ENCODE measurements at regions not wholly inside any gene's neighbourhood (a gene's known extent, or its start where the extent isn't known, plus 50 kb on each side); places are given as distances from the start of the nearest gene placed in this dataset.

DNA sequence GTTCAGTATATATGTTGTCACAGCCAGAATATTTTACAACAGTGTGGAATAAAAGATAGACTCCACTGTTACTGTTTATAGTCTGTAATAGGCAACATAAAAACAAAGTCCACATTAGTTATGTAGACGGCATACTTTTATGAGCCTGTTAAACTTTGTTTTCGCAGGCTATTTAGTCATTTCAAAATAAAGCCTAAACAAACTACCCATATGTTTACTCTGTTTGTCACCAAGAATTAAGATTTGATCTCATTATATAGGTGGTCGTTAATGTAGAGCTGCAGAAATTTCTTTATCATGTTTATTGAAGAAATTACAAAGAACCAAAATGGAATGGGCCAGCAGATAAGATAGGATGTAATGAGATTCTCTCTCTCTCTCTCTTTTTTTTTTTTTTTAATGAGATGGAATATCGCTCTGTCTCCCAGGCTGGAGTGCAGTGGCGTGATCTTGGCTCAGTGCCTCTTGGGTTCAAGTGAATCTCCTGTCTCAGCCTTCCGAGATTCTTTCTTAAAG lies 943.8 kb upstream of the SOX9 start:
- TF ChIP-seq, protein P1, sequence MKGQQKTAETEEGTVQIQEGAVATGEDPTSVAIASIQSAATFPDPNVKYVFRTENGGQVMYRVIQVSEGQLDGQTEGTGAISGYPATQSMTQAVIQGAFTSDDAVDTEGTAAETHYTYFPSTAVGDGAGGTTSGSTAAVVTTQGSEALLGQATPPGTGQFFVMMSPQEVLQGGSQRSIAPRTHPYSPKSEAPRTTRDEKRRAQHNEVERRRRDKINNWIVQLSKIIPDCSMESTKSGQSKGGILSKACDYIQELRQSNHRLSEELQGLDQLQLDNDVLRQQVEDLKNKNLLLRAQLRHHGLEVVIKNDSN (IDR thresholded peaks at IDR 0.05): no peak
- no peak for TF ChIP-seq ZBTB7A (IDR thresholded peaks at IDR 0.05; ENCODE audit: low read depth)
- TF ChIP-seq TAF1 (IDR thresholded peaks at IDR 0.05; ENCODE audit: low read depth): no peak
- no peak for TF ChIP-seq FOXM1 (IDR thresholded peaks at IDR 0.05; ENCODE audit: borderline replicate concordance, low read depth)
- no peak for TF ChIP-seq YY1 (IDR thresholded peaks at IDR 0.05; ENCODE audit: low read depth)
- TF ChIP-seq CEBPB (IDR thresholded peaks at IDR 0.05): no peak

DNA sequence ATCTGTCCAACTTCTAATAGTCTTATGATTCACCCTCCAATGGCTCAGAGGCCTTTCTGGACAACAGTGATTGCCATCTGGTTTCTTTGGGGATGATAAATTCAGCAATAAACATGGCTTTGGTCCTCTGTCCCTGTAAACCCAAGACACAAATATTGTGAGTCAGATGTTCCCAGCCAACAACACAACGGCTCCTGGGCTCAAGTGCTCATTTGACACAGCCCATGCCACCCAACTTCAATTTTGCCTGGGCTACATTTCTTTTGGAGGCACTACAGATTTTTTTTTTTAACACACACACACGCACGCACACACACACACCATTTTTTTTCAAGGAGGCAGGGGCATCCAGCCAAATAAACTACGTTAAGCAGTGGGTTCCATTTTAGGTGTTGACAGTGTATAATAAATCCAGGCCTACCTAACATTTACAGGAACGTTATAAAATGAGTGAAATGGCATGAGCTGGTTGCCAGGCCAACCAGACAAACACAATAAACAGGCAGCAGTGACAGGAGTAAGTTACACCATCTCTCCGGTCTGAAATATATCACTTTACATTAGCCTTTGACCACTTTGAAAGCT lies 939.9 kb upstream of the SOX9 start:
- TF ChIP-seq EP300 (IDR thresholded peaks at IDR 0.05; ENCODE audit: borderline replicate concordance) (no peak), TEAD4 (IDR thresholded peaks at IDR 0.05) (no peak), TAF1 (IDR thresholded peaks at IDR 0.05; ENCODE audit: low read depth) (no peak), EGR1 (IDR thresholded peaks at IDR 0.05) (no peak), FOXM1 (IDR thresholded peaks at IDR 0.05; ENCODE audit: borderline replicate concordance, low read depth) (no peak), YY1 (IDR thresholded peaks at IDR 0.05; ENCODE audit: low read depth) (no peak), ZBTB7A (IDR thresholded peaks at IDR 0.05; ENCODE audit: low read depth) (no peak), RAD21 (IDR thresholded peaks at IDR 0.05; ENCODE audit: low read depth) (no peak), CREB1 (IDR thresholded peaks at IDR 0.05; ENCODE audit: low read depth) (no peak), CEBPB (IDR thresholded peaks at IDR 0.05) (no peak), TCF12 (IDR thresholded peaks at IDR 0.05; ENCODE audit: low read depth) (no peak), NFIC (IDR thresholded peaks at IDR 0.05) (no peak)
- TF ChIP-seq, protein P1 (IDR thresholded peaks at IDR 0.05): no peak
- TF ChIP-seq, protein P2, sequence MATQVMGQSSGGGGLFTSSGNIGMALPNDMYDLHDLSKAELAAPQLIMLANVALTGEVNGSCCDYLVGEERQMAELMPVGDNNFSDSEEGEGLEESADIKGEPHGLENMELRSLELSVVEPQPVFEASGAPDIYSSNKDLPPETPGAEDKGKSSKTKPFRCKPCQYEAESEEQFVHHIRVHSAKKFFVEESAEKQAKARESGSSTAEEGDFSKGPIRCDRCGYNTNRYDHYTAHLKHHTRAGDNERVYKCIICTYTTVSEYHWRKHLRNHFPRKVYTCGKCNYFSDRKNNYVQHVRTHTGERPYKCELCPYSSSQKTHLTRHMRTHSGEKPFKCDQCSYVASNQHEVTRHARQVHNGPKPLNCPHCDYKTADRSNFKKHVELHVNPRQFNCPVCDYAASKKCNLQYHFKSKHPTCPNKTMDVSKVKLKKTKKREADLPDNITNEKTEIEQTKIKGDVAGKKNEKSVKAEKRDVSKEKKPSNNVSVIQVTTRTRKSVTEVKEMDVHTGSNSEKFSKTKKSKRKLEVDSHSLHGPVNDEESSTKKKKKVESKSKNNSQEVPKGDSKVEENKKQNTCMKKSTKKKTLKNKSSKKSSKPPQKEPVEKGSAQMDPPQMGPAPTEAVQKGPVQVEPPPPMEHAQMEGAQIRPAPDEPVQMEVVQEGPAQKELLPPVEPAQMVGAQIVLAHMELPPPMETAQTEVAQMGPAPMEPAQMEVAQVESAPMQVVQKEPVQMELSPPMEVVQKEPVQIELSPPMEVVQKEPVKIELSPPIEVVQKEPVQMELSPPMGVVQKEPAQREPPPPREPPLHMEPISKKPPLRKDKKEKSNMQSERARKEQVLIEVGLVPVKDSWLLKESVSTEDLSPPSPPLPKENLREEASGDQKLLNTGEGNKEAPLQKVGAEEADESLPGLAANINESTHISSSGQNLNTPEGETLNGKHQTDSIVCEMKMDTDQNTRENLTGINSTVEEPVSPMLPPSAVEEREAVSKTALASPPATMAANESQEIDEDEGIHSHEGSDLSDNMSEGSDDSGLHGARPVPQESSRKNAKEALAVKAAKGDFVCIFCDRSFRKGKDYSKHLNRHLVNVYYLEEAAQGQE (IDR thresholded peaks at IDR 0.05; ENCODE audit: low read depth): no peak
- TF ChIP-seq, protein P3, sequence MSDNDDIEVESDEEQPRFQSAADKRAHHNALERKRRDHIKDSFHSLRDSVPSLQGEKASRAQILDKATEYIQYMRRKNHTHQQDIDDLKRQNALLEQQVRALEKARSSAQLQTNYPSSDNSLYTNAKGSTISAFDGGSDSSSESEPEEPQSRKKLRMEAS (IDR thresholded peaks at IDR 0.05): no peak

DNA sequence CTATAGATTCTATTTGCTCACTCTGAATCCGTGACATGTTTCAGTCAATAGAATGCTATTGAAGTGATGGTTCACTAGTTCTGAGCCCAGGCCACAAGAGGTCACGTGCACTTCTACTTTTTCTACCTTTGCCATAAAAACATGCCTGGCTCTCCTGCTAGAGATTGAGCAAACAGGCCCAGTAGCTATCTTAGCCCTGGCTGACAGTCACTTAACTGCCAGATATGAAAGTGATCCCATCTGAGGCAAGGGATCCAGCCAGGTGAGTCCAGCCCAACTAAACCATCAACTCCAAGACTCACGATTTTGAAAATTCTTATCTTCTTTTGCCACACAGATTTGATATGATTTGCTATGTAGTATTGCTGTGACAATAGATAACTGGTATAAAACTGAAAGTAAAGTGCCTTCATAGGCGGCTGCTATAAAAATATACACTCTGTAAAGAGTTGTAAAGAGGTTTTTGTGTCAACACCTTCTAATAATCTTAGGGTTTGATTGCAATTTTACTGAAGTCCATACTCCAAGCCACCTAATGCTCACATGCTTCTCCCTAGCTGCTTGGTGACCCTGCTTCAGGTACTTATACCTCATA lies 937.7 kb upstream of the SOX9 start:
- TF ChIP-seq TEAD4 (IDR thresholded peaks at IDR 0.05) (no peak), RAD21 (IDR thresholded peaks at IDR 0.05; ENCODE audit: low read depth) (no peak), CEBPB (IDR thresholded peaks at IDR 0.05) (no peak), CREB1 (IDR thresholded peaks at IDR 0.05; ENCODE audit: low read depth) (no peak), NFIC (IDR thresholded peaks at IDR 0.05) (no peak), EP300 (IDR thresholded peaks at IDR 0.05; ENCODE audit: borderline replicate concordance) (no peak), YY1 (IDR thresholded peaks at IDR 0.05; ENCODE audit: low read depth) (no peak), EGR1 (IDR thresholded peaks at IDR 0.05) (no peak), ZBTB7A (IDR thresholded peaks at IDR 0.05; ENCODE audit: low read depth) (no peak), TCF12 (IDR thresholded peaks at IDR 0.05; ENCODE audit: low read depth) (no peak), FOXM1 (IDR thresholded peaks at IDR 0.05; ENCODE audit: borderline replicate concordance, low read depth) (no peak), TAF1 (IDR thresholded peaks at IDR 0.05; ENCODE audit: low read depth) (no peak)
- TF ChIP-seq, protein P2 (IDR thresholded peaks at IDR 0.05; ENCODE audit: low read depth): no peak
- TF ChIP-seq, protein P1 (IDR thresholded peaks at IDR 0.05): no peak
- TF ChIP-seq, protein P3 (IDR thresholded peaks at IDR 0.05): no peak

DNA sequence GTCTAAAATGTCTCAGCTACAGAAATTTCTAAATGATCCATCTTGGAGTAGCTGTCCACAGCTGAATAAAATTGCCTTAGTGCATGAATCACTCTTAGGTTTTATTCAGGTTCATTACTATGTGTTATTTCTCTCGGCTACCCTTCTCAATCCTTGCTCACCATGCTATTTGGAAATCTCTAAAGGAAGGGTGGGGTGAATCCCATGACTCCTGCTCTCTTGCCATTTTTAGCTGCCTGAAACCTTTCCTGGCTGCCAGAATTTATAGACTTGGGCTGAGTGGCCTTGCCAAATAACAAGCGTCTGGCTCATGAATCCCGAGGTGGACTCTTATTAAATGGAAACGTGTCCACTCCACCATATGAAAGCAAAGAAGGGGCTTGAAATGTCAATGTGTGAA lies 936.1 kb upstream of the SOX9 start:
- TF ChIP-seq EGR1 (IDR thresholded peaks at IDR 0.05) (no peak), ZBTB7A (IDR thresholded peaks at IDR 0.05; ENCODE audit: low read depth) (no peak), TCF12 (IDR thresholded peaks at IDR 0.05; ENCODE audit: low read depth) (no peak), NFIC (IDR thresholded peaks at IDR 0.05) (no peak)
- TF ChIP-seq, protein P2 (IDR thresholded peaks at IDR 0.05; ENCODE audit: low read depth): no peak
